OCI-LY3 (cell line): ENCODE measurements at regions not wholly inside any gene's neighbourhood (a gene's known extent, or its start where the extent isn't known, plus 50 kb on each side); places are given as distances from the start of the nearest gene placed in this dataset.

ENCODE experiments used
- CTCF ChIP-seq: fragments of 200-600, 300-600 bp; sonication (generic); IDR thresholded peaks from 2 replicates; pipeline ENCODE4 v1.5.1; 2014; ENCODE audit warnings: antibody characterized with exemption, low read length, low read depth
- EZH2phosphoT487 ChIP-seq: fragments of 200-600 bp; shearing (Covaris generic); IDR thresholded peaks from 2 replicates; pipeline ENCODE4 v1.6.1; 2018; ENCODE audit warnings: antibody characterized with exemption, mixed run types, low read depth

DNA sequence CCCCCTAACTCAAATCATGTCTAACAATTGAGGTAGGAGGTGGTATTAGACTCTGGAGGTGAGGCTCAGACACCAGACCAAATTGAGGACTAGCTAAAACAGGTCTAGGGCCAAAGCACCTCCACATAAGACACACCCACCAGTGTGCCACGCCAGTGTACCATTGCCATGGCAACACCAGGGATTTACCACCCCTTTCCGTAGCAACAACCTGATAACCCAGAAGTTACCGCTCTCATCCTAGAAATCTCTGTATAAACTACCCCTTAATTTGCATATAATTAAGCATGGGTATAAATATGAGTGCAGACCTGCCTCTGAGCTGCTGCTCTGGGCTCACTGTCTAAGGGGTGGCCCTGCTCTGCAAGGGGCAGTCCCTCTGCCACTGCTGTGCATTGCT, 57.4 kb upstream of the PPP2R5C start:
- TF ChIP-seq CTCF (no peak), EZH2phosphoT487 (no peak)
